Trophoblast cell (in vitro differentiated cells and primary cell): ENCODE measurements at regions not wholly inside any gene's neighbourhood (a gene's known extent, or its start where the extent isn't known, plus 50 kb on each side); places are given as distances from the start of the nearest gene placed in this dataset.

Experiments
- DNase-seq, 2 donors: peaks; one replicate each; pipeline ENCODE4 v3.0.0-alpha.2; 2016
- H2AFZ ChIP-seq: 2 replicates; pipeline ENCODE4 v1.6.1; 2013; ENCODE audit warnings: low read length, moderate library complexity, mild to moderate bottlenecking; ENCODE audit not compliant: insufficient read depth, poor library complexity
- H2AK5ac ChIP-seq: 2 replicates; pipeline ENCODE4 v1.6.1; 2013; ENCODE audit warnings: mild to moderate bottlenecking, low read length
- H2BK120ac ChIP-seq: 2 replicates; pipeline ENCODE4 v1.6.1; 2013; ENCODE audit warnings: low read length, mild to moderate bottlenecking, moderate library complexity; ENCODE audit not compliant: insufficient read depth, poor library complexity
- H2BK12ac ChIP-seq: 2 replicates; pipeline ENCODE4 v1.6.1; 2013; ENCODE audit warnings: mild to moderate bottlenecking, low read length, moderate library complexity
- H2BK5ac ChIP-seq: 2 replicates; pipeline ENCODE4 v1.6.1; 2013; ENCODE audit warnings: low read length, low read depth, moderate library complexity, mild to moderate bottlenecking; ENCODE audit not compliant: poor library complexity
- H3K14ac ChIP-seq: 2 replicates; pipeline ENCODE4 v1.6.1; 2013; ENCODE audit warnings: mild to moderate bottlenecking, low read length
- H3K18ac ChIP-seq: 2 replicates; pipeline ENCODE4 v1.6.1; 2013; ENCODE audit warnings: mild to moderate bottlenecking, low read length
- H3K23ac ChIP-seq: 2 replicates; pipeline ENCODE4 v1.6.1; 2013; ENCODE audit warnings: low read length
- H3K27ac ChIP-seq: 2 replicates; pipeline ENCODE4 v1.5.1; 2013; ENCODE audit warnings: low read depth, mild to moderate bottlenecking, inconsistent platforms, low read length, moderate library complexity
- H3K27me3 ChIP-seq: 2 replicates; pipeline ENCODE4 v1.6.1; 2013; ENCODE audit warnings: inconsistent platforms, mild to moderate bottlenecking, low read length, moderate library complexity; ENCODE audit not compliant: insufficient read depth
- H3K36me3 ChIP-seq, 2 experiments: 1 replicate in 1 of 2; 2 replicates in 1 of 2; pipeline ENCODE4 v1.6.1; 2013; ENCODE audit warnings: low read length in 2 of 2, mild to moderate bottlenecking in 2 of 2, moderate library complexity in 1 of 2; ENCODE audit not compliant: insufficient read depth in 2 of 2, control insufficient read depth in 1 of 2
- H3K4ac ChIP-seq: 2 replicates; pipeline ENCODE4 v1.6.1; 2013; ENCODE audit warnings: low read depth, mild to moderate bottlenecking, low read length, moderate library complexity
- H3K4me1 ChIP-seq, 2 experiments: 1 replicate in 1 of 2; 2 replicates in 1 of 2; pipeline ENCODE4 v1.6.1; 2013; ENCODE audit warnings: low read length in 2 of 2, mild to moderate bottlenecking in 2 of 2, moderate library complexity in 1 of 2; ENCODE audit not compliant: insufficient read depth in 2 of 2, control insufficient read depth in 1 of 2
- H3K4me2 ChIP-seq: 2 replicates; pipeline ENCODE4 v1.6.1; 2013; ENCODE audit warnings: inconsistent platforms, mild to moderate bottlenecking, low read length, moderate library complexity
- H3K4me3 ChIP-seq: 2 replicates; pipeline ENCODE4 v1.5.1; 2013; ENCODE audit warnings: mild to moderate bottlenecking, low read depth, low read length, inconsistent platforms
- H3K79me1 ChIP-seq: one replicate; pipeline ENCODE4 v1.6.1; 2013; ENCODE audit warnings: low read length
- H3K79me2 ChIP-seq: 2 replicates; pipeline ENCODE4 v1.6.1; 2013; ENCODE audit warnings: low read length, mild to moderate bottlenecking; ENCODE audit not compliant: control insufficient read depth, insufficient read depth, poor library complexity
- H3K9ac ChIP-seq: 2 replicates; pipeline ENCODE4 v1.6.1; 2013; ENCODE audit warnings: mild to moderate bottlenecking, low read length
- H3K9me3 ChIP-seq: 2 replicates; pipeline ENCODE4 v1.6.1; 2013; ENCODE audit warnings: low read depth, mild to moderate bottlenecking, control low read depth, inconsistent platforms, low read length; ENCODE audit not compliant: insufficient read depth
- H4K12ac ChIP-seq: 2 replicates; pipeline ENCODE4 v1.6.1; 2013; ENCODE audit warnings: low read depth, mild to moderate bottlenecking, low read length, moderate library complexity
- H4K8ac ChIP-seq: 2 replicates; pipeline ENCODE4 v1.6.1; 2013; ENCODE audit warnings: low read depth, mild to moderate bottlenecking, low read length, moderate library complexity
- H4K91ac ChIP-seq: one replicate; pipeline ENCODE4 v1.6.1; 2013; ENCODE audit warnings: low read depth, mild to moderate bottlenecking, low read length, moderate library complexity
- WGBS: extraction: QIAGEN DNeasy Blood & Tissue Kit; methylation state at CpG from one replicate; pipeline ENCODE4 v1.1.7; 2013; ENCODE audit warnings: missing lambda C conversion rate; ENCODE audit not compliant: insufficient read length, insufficient coverage; ENCODE audit errors: extremely low coverage; 5-methylcytosine and 5-hydroxymethylcytosine counted together

DNA sequence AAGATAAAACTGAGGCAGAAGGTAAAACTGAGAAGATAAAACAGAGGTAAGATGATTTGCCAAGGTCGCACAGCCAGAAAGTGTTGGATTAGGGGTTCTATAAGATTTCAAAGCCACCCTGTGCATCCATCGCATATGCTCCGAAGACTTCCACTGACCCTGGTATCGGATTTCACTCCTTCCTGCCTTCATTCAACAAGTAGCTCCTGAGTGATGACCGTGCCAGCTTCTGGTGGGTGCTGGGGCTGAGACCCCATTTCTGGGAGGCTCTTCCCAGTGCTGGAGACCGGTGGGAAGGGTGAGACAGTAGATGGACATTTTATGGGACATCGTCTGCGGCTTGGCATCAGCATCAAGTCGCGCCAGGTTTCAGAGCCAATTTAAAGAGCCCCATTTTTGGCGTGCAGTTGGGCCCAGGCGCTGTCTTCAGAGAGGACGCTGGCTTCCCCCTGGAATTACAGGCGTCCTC lies 53.7 kb upstream of the DAB2IP start:
- Histone ChIP-seq H3K18ac (peak overlapping the region; percentile 89), H2BK12ac (peak overlapping the region; percentile 94), H3K9me3 (no peaks in the 10 kb centered on the region), H3K36me3 (no peaks in the 10 kb centered on the region), H4K91ac (peak overlapping the region; percentile 70), H3K4me1 (peaks cover 6 to 20% of the 10 kb centered on the region in 2 experiments), H2BK120ac (peak overlapping the region; percentile 83), H4K12ac (peak overlapping the region; percentile 63), H3K4ac (peak overlapping the region; percentile 19), H3K9ac (no peak overlapping the region), H3K4me3 (no peak overlapping the region), H2BK5ac (peak overlapping the region; percentile 29), H4K8ac (peak overlapping the region; percentile 51), H3K27ac (peak overlapping the region; percentile 83), H3K79me2 (peaks cover 5% of the 10 kb centered on the region), H2AFZ (peak overlapping the region; percentile 37), H3K79me1 (peaks cover 13% of the 10 kb centered on the region), H3K23ac (no peak overlapping the region), H3K27me3 (no peaks in the 10 kb centered on the region), H3K4me2 (peak overlapping the region; percentile 42), H2AK5ac (peak overlapping the region; percentile 67), H3K14ac (peak overlapping the region; percentile 77)
- DNase-seq, result no peak
- no CpG with 5 or more reads among the region's 14 CpGs for WGBS

DNA sequence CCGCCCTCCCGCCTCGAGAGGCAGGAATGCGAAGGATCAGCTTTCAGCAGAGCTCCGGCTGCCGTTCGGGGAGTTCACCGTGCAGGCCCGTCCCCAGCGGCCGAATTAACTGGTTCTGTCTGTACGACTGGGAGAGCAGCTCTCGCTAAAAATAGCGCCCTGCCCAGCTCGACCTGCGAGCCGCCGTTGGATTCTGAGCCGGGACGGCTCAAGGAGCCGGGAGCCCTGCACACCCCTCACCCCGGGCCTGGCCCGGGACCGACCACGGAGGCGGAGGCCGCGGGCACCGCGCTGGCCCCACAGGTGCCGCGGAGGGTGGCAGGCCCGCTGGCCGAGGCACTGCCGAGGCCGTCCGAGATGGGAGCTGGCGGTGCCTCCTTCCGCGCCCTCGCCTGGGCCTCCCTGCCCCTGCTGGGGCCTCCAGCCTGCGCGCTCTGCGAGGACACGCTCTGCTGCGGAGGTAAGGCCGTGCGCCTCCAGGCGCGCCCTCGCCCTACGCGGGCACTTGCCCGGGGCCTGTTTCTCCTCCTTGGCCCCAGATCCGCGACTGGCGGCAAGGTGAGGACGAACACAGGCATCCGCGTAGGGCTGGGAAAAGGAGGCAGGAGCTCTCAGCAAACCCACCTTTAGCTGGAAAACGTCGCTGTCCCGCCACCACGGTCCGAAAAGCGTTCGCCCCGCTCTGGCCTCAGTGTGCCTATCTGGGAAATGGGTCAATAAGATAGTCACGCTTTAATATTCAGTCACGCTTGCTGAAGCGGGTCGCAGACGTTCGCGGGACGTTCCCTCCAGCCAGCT lies 53.1 kb upstream of the DAB2IP start:
- Histone ChIP-seq H4K8ac (peak overlapping the region; percentile 48), H3K4me2 (peak overlapping the region; percentile 74), H3K27ac (peak overlapping the region; percentile 96), H3K4me1 (peaks cover 11 to 26% of the 10 kb centered on the region in 2 experiments), H3K23ac (no peak overlapping the region), H3K79me1 (peaks cover 13% of the 10 kb centered on the region), H3K9ac (no peak overlapping the region), H3K18ac (peak overlapping the region; percentile 24), H2AK5ac (no peak overlapping the region), H4K91ac (peak overlapping the region; percentile 81), H3K4me3 (peak overlapping the region; percentile 70), H3K4ac (peak overlapping the region; percentile 3), H3K14ac (peak overlapping the region; percentile 72), H2BK12ac (peak overlapping the region; percentile 68), H3K79me2 (peaks cover 5% of the 10 kb centered on the region), H3K27me3 (no peaks in the 10 kb centered on the region), H2BK120ac (peak overlapping the region; percentile 84), H3K36me3 (no peaks in the 10 kb centered on the region), H2AFZ (peak overlapping the region; percentile 12), H3K9me3 (no peaks in the 10 kb centered on the region), H4K12ac (no peak overlapping the region), H2BK5ac (peak overlapping the region; percentile 79)
- WGBS, result no CpG with 5 or more reads among the region's 76 CpGs
- DNase-seq, result peak; percentile 86 to 89

DNA sequence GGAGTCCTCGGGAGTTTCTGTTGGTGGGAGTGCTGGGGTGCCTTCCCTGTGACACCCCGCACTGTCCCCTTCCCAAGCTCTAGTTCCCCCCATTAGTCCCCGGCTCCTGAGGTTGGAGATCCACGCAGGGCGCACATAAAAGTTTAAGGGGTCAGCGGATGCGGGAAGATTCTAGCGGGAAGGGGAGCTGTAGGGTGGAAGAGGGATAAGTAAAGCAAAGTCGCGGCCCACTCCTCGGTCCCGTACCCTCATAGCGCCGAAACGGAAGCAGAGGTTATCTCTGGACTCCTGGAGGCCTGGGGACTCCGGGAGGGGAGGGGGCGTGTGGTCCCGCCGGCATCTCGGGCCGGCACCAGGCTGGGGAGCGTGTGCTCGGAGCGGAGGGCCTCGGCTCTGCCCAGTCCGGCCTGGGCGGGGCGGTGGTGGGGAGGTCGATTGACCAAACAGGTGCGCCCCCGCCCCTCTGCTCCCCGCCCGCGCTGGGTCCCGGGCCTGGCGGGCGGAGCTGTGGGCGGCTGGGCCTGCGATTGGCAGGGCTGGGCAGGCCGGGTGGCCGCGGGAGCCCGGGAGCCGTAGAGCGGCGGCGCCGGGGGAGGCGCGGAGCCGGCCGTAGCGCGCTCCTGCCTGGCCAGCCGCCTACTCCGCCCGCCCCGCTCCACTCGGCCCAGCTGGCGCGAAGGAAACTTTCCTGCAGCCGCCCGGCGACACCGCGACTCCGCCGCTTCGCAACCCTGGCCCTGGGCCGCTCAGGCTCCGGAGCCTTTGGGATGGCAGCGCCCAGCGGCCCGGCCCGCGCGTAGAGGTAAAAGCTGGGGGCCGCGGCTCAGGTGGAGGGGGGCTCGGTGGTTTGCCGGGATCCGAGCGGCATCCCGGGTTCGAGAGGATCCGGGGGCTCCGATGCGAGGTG lies 52.2 kb upstream of the DAB2IP start:
- Histone ChIP-seq H3K9ac (peak overlapping the region; percentile 60), H3K14ac (peak overlapping the region; percentile 49), H3K9me3 (no peaks in the 10 kb centered on the region), H3K4me1 (peaks cover 19 to 35% of the 10 kb centered on the region in 2 experiments), H3K18ac (peak overlapping the region; percentile 57), H3K27ac (peak overlapping the region; percentile 96), H4K91ac (peak overlapping the region; percentile 81), H2BK5ac (peak overlapping the region; percentile 22), H3K4me2 (peak overlapping the region; percentile 74), H2AFZ (peak overlapping the region; percentile 71), H2AK5ac (no peak overlapping the region), H3K79me1 (peaks cover 13% of the 10 kb centered on the region), H3K27me3 (no peaks in the 10 kb centered on the region), H3K36me3 (no peaks in the 10 kb centered on the region), H3K4me3 (peak overlapping the region; percentile 70), H2BK12ac (peak overlapping the region; percentile 23), H3K79me2 (peaks cover 5% of the 10 kb centered on the region), H2BK120ac (peak overlapping the region; percentile 86), H4K12ac (no peak overlapping the region), H3K23ac (no peak overlapping the region), H4K8ac (peak overlapping the region; percentile 74), H3K4ac (peak overlapping the region; percentile 66)
- peak; percentile 88 to 91 for DNase-seq
- WGBS, result no CpG with 5 or more reads among the region's 88 CpGs

DNA sequence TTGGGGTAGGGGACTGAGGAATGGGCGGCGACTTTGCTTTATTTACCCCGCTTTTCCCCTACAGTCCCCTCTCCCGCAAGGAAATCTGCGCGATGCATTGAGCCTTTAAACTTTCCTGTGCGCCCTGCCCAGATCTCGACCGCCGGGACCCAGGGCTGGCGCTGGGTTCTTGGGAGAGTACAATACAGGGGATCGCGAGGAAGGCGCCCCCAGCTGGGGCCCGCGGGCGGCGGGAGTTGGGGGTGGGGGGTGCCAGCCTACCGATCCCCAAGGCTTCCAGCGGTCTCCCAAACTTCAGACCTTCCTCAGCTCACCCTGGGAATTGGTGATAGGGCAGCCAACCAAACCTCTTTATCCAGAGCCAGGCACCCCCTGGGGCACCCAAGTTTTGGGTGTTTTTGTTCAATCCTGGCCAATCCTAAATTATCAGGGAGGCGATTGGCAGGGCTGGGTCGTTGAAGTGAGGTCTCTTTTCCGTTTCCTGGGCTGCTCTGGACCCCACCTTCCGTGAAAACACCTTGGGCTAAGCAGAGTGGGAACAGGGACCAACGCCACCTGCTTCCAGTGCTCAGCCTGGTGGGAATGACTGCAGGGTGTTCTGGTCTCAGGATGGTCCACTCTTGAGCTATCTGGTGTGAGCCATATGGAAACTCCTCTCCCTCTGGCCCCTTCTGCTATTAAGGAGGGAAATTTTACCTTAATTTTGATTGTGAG lies 51.4 kb upstream of the DAB2IP start:
- H3K79me1 ChIP-seq, result peaks cover 17% of the 10 kb centered on the region
- H2AFZ ChIP-seq, result peak overlapping the region; percentile 71
- no CpG with 5 or more reads among the region's 25 CpGs for WGBS
- H3K79me2 ChIP-seq, result peaks cover 5% of the 10 kb centered on the region
- no peak overlapping the region for H3K23ac ChIP-seq
- peak overlapping the region; percentile 22 for H2BK5ac ChIP-seq
- no peaks in the 10 kb centered on the region for H3K36me3 ChIP-seq
- H4K12ac ChIP-seq, result no peak overlapping the region
- H3K4ac ChIP-seq, result peak overlapping the region; percentile 12
- no peak overlapping the region for H2AK5ac ChIP-seq
- peak overlapping the region; percentile 49 for H3K14ac ChIP-seq
- H4K8ac ChIP-seq, result peak overlapping the region; percentile 74
- peak overlapping the region; percentile 62 for H2BK12ac ChIP-seq
- H3K18ac ChIP-seq, result peak overlapping the region; percentile 57
- H3K4me2 ChIP-seq, result peak overlapping the region; percentile 74
- H3K4me3 ChIP-seq, result peak overlapping the region; percentile 70
- H2BK120ac ChIP-seq, result peak overlapping the region; percentile 86
- H3K9me3 ChIP-seq, result no peaks in the 10 kb centered on the region
- DNase-seq, result no peak
- H4K91ac ChIP-seq, result peak overlapping the region; percentile 81
- H3K4me1 ChIP-seq, result peaks cover 25 to 40% of the 10 kb centered on the region in 2 experiments
- H3K27me3 ChIP-seq, result no peaks in the 10 kb centered on the region
- no peak overlapping the region for H3K27ac ChIP-seq
- peak overlapping the region; percentile 60 for H3K9ac ChIP-seq
